ENCODE measurements at regions not wholly inside any gene's neighbourhood (a gene's known extent, or its start where the extent isn't known, plus 50 kb on each side); places are given as distances from the start of the nearest gene placed in this dataset.

DNA sequence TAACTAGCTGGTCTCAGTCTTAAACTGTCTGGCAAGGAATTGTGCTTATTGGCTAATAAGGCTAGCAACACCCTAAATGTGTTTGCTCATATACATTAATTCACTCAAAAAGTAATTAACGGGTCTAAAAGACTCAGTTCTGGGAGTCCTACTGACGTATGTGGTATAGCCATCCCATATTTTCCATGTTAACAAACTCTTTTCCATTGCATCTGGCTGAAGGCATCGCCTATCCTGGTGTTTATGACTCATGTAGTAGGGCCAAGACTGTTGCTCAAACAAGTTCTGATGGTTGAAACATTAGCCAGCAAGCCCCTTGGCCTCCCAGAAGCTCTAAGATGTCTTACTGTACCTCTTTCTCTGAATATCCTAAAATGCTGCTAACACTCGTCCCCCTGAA is 98.5 kb downstream of the PHLDA1 start:
- H3K9me3 ChIP-seq (ENCODE audit: control insufficient read depth, low read length): no peaks in the 10 kb centered on the region

GRCh38 chr12:75932241-75932640 is 99.3 kb downstream of the PHLDA1 start:
- H2AFZ ChIP-seq: no peak overlapping the region
- no peaks in the 10 kb centered on the region for H3K4me1 ChIP-seq
- H3K4me2 ChIP-seq (ENCODE audit: low read length): no peak overlapping the region
- H3K9ac ChIP-seq: no peak overlapping the region
- no peaks in the 10 kb centered on the region for H3K36me3 ChIP-seq (ENCODE audit: control insufficient read depth, insufficient read depth, low read length)
- no peak for TF ChIP-seq CTCF (IDR thresholded peaks at IDR 0.05)
- H3K27ac ChIP-seq: no peak overlapping the region
- H3K9me3 ChIP-seq (ENCODE audit: control insufficient read depth, low read length): no peaks in the 10 kb centered on the region
- H3K79me2 ChIP-seq: no peaks in the 10 kb centered on the region
- H3K27me3 ChIP-seq (ENCODE audit: control insufficient read depth, insufficient read depth, low read length): no peaks in the 10 kb centered on the region
- H3K4me3 ChIP-seq (ENCODE audit: low read depth, low read length): no peak overlapping the region

More for the DNA sequence above, 98.5 kb downstream of the PHLDA1 start:
- H3K9ac ChIP-seq: no peak overlapping the region
- no peaks in the 10 kb centered on the region for H3K27me3 ChIP-seq (ENCODE audit: control insufficient read depth, insufficient read depth, low read length)
- no peaks in the 10 kb centered on the region for H3K79me2 ChIP-seq
- no peak overlapping the region for H3K27ac ChIP-seq
- H2AFZ ChIP-seq: no peak overlapping the region
- no peak for TF ChIP-seq CTCF (IDR thresholded peaks at IDR 0.05)
- no peaks in the 10 kb centered on the region for H3K36me3 ChIP-seq (ENCODE audit: control insufficient read depth, insufficient read depth, low read length)
- H3K4me2 ChIP-seq (ENCODE audit: low read length): no peak overlapping the region
- no peak overlapping the region for H3K4me3 ChIP-seq (ENCODE audit: low read depth, low read length)
- no peaks in the 10 kb centered on the region for H3K4me1 ChIP-seq

DNA sequence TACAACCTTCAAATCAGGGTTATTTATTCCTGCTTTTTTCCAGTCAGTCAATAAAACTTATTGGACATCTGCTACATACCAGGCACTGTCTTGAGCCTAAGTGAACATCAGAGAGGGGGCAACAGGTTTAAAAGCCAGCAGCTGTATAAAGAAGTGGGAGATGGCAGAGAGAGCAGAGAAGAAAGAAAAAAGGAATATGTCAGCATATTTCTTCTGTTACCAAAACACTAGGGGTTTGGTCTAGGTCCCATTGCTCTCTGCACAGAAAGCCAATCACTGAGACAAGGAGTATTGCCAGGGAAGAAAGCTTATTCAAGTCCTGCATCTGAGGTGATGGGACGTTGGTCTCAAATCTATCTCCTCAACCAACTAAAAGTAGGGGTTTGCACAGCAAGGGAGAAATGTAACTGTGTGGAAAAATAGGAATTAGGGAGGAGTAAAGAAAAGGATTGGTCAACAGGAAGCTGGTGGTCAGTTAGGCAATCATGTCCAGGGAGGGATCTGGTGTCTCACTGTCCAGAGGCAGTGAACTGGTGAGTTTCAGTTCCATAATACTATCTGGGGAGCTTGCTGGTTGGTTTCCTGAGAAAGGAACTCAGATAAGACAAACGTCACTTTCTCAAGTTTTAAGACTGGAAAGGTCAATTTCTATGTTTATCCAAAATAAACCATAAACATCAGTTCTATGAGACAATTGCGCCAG is 107.5 kb downstream of the PHLDA1 start:
- H3K36me3 ChIP-seq (ENCODE audit: control insufficient read depth, insufficient read depth, low read length): no peaks in the 10 kb centered on the region
- H3K27ac ChIP-seq: no peak overlapping the region
- H2AFZ ChIP-seq: no peak overlapping the region
- no peaks in the 10 kb centered on the region for H3K9me3 ChIP-seq (ENCODE audit: control insufficient read depth, low read length)
- H3K4me3 ChIP-seq (ENCODE audit: low read depth, low read length): no peak overlapping the region
- H3K27me3 ChIP-seq (ENCODE audit: control insufficient read depth, insufficient read depth, low read length): no peaks in the 10 kb centered on the region
- H3K9ac ChIP-seq: no peak overlapping the region
- no peaks in the 10 kb centered on the region for H3K79me2 ChIP-seq
- no peak overlapping the region for H3K4me2 ChIP-seq (ENCODE audit: low read length)
- no peaks in the 10 kb centered on the region for H3K4me1 ChIP-seq
- no peak for TF ChIP-seq CTCF (IDR thresholded peaks at IDR 0.05)

- no peaks in the 10 kb centered on the region for H3K27me3 ChIP-seq (ENCODE audit: control insufficient read depth, insufficient read depth, low read length)
- no peaks in the 10 kb centered on the region for H3K4me1 ChIP-seq
- no peaks in the 10 kb centered on the region for H3K79me2 ChIP-seq
- no peak for TF ChIP-seq CTCF (IDR thresholded peaks at IDR 0.05)
- no peak overlapping the region for H3K4me3 ChIP-seq (ENCODE audit: low read depth, low read length)
- no peak overlapping the region for H3K27ac ChIP-seq
- no peaks in the 10 kb centered on the region for H3K36me3 ChIP-seq (ENCODE audit: control insufficient read depth, insufficient read depth, low read length)
- H2AFZ ChIP-seq: no peak overlapping the region
- no peaks in the 10 kb centered on the region for H3K9me3 ChIP-seq (ENCODE audit: control insufficient read depth, low read length)
- no peak overlapping the region for H3K4me2 ChIP-seq (ENCODE audit: low read length)
- H3K9ac ChIP-seq: no peak overlapping the region
These were observed 108.5 kb downstream of the PHLDA1 start for GRCh38 chr12:75922944-75923642.
